ENCODE measurements at regions not wholly inside any gene's neighbourhood (a gene's known extent, or its start where the extent isn't known, plus 50 kb on each side); places are given as distances from the start of the nearest gene placed in this dataset.

DNA sequence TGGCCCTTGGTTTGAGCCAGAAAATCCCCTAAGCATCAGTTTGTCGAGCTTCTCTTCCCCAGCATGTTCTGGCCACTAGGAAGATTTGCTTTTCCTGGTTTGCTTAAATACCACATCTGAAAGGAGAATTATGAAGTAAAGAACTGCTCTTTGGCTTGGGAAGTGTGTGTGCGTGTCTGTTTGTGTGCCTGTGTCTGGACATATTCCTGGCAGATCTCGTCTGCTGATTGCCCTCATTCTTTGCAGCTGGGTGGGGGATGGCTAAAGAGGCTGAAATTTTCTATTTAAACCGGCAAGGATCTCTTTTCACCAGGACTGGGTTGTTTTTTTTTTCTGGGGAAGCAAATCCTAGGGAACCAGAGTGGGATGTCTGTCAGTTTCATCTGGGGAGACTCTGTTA is 57.3 kb upstream of the MBOAT2 start:
- TF ChIP-seq, protein P1, sequence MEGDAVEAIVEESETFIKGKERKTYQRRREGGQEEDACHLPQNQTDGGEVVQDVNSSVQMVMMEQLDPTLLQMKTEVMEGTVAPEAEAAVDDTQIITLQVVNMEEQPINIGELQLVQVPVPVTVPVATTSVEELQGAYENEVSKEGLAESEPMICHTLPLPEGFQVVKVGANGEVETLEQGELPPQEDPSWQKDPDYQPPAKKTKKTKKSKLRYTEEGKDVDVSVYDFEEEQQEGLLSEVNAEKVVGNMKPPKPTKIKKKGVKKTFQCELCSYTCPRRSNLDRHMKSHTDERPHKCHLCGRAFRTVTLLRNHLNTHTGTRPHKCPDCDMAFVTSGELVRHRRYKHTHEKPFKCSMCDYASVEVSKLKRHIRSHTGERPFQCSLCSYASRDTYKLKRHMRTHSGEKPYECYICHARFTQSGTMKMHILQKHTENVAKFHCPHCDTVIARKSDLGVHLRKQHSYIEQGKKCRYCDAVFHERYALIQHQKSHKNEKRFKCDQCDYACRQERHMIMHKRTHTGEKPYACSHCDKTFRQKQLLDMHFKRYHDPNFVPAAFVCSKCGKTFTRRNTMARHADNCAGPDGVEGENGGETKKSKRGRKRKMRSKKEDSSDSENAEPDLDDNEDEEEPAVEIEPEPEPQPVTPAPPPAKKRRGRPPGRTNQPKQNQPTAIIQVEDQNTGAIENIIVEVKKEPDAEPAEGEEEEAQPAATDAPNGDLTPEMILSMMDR (IDR thresholded peaks at IDR 0.05): no peak
- no peak for TF ChIP-seq EP300 (IDR thresholded peaks at IDR 0.05)

Data from stomach (tissue), 4 donors.